GM12878 (cell line): ENCODE measurements at regions not wholly inside any gene's neighbourhood (a gene's known extent, or its start where the extent isn't known, plus 50 kb on each side); places are given as distances from the start of the nearest gene placed in this dataset.

Source experiments
- ATAC-seq: fragments of 200-7000 bp; cut with Tn5 transposase; 3 replicates; pipeline ENCODE4 v1.9.1; 2020; ENCODE audit warnings: mild to moderate bottlenecking, moderate library complexity
- BruUV-seq: library from RNA; stranded (reverse); fragments of 400-500 nt; replicated peaks from 2 replicates; lab custom pipeline; 2021; lab: Mats Ljungman, UMichigan
- CTCF ChIA-PET: fragments of 300-600 bp; sonication (Branson Sonifier 250); formaldehyde crosslinking; extraction: SDS; loops from one replicate; lab custom pipeline; 2021; ENCODE audit warnings: inconsistent platforms; lab: Yijun Ruan, JAX
- POLR2A ChIA-PET: fragments of 350-600 bp; formaldehyde crosslinking; extraction: SDS; loops from one replicate; lab custom pipeline; 2021; ENCODE audit warnings: inconsistent platforms; lab: Charles Lee
- RAD21 ChIA-PET: fragments of 300-600 bp; sonication (Branson Sonifier 250); formaldehyde crosslinking; loops from one replicate; lab custom pipeline; 2023; ENCODE audit warnings: antibody characterized with exemption; ENCODE audit not compliant: unreplicated experiment; lab: Charles Lee
- SMC1A ChIA-PET: fragments of 300-600 bp; sonication (Branson Sonifier 250); formaldehyde crosslinking; loops from one replicate; lab custom pipeline; 2023; ENCODE audit not compliant: unreplicated experiment, uncharacterized antibody; lab: Charles Lee
- DNase-seq: peaks from one replicate; pipeline ENCODE4 v3.0.0-alpha.2; 2011; ENCODE audit warnings: low read depth, low spot score
- FAIRE-seq: peaks from 3 replicates; lab custom pipeline; 2011; peaks lifted over from hg19 to GRCh38; lab: Jason Lieb, UNC
- H2AFZ ChIP-seq: 2 replicates; pipeline ENCODE4 v1.6.0; 2011; ENCODE audit warnings: low read depth, low read length, control low read depth; ENCODE audit not compliant: control insufficient read depth
- H3K27ac ChIP-seq: 2 replicates; pipeline ENCODE4 v1.5.1; 2011; ENCODE audit warnings: control low read depth; ENCODE audit not compliant: control insufficient read depth, insufficient read depth
- H3K27me3 ChIP-seq, 2 experiments: replicated peaks in 1 of 2; 2 replicates each; pipeline versions ENCODE4 v1.6.0 to v1.6.1; 2011; ENCODE audit warnings: low read length in 1 of 2; ENCODE audit not compliant: control insufficient read depth in 2 of 2, insufficient read depth in 2 of 2
- H3K36me3 ChIP-seq, 2 experiments: 2 replicates each; pipeline ENCODE4 v1.5.1; 2011; ENCODE audit warnings: low read length in 1 of 2; ENCODE audit not compliant: control insufficient read depth in 2 of 2, insufficient read depth in 2 of 2
- H3K4me1 ChIP-seq: 2 replicates; pipeline ENCODE4 v1.6.1; 2011; ENCODE audit warnings: mild to moderate bottlenecking, low read length, moderate library complexity, mixed read lengths; ENCODE audit not compliant: control insufficient read depth, insufficient read depth
- H3K4me2 ChIP-seq: 2 replicates; pipeline ENCODE4 v1.6.0; 2011; ENCODE audit warnings: control low read depth; ENCODE audit not compliant: control insufficient read depth, insufficient read depth
- H3K4me3 ChIP-seq: fragments of 200-600 bp; sonication (generic); 2 replicates; pipeline ENCODE4 v1.5.1; 2016
- H3K79me2 ChIP-seq: 2 replicates; pipeline ENCODE4 v1.6.0; 2011; ENCODE audit warnings: low read length; ENCODE audit not compliant: control insufficient read depth, insufficient read depth
- H3K9ac ChIP-seq: 2 replicates; pipeline ENCODE4 v1.8.0; 2011; ENCODE audit warnings: low read length, control low read depth, mixed read lengths; ENCODE audit not compliant: control insufficient read depth, insufficient read depth
- H3K9me3 ChIP-seq: replicated peaks from 3 replicates; pipeline ENCODE4 v1.5.1; 2011; ENCODE audit warnings: mild to moderate bottlenecking, low read length; ENCODE audit not compliant: control insufficient read depth, insufficient read depth
- H4K20me1 ChIP-seq: 2 replicates; pipeline ENCODE4 v1.6.0; 2011; ENCODE audit not compliant: control insufficient read depth, insufficient read depth
- BCL11A ChIP-seq: IDR thresholded peaks from 2 replicates; pipeline ENCODE4 v1.6.1; 2011; ENCODE audit warnings: low read depth, low read length
- ETV6 ChIP-seq, 2 experiments: fragments of 450-650 bp in 1 of 2; IDR thresholded peaks in 1 of 2; conservative IDR thresholded peaks in 1 of 2; 2 replicates each; pipeline ENCODE4 v1.6.1; 2014; ENCODE audit warnings: antibody characterized with exemption in 1 of 2, borderline replicate concordance in 1 of 2, low read depth in 1 of 2, mild to moderate bottlenecking in 1 of 2, moderate library complexity in 1 of 2
- HDGF ChIP-seq: fragments of 450-650 bp; IDR thresholded peaks from 2 replicates; pipeline ENCODE4 v1.6.1; 2016; ENCODE audit warnings: antibody characterized with exemption
- MTA2 ChIP-seq: fragments of 450-650 bp; IDR thresholded peaks from 2 replicates; pipeline ENCODE4 v1.6.1; 2016; ENCODE audit warnings: low read depth, mild to moderate bottlenecking, moderate library complexity
- NR2F1 ChIP-seq: fragments of 450-650 bp; conservative IDR thresholded peaks from 2 replicates; pipeline ENCODE4 v1.6.1; 2017; ENCODE audit warnings: mild to moderate bottlenecking
- NRF1 ChIP-seq: conservative IDR thresholded peaks from 2 replicates; pipeline ENCODE4 v1.6.1; 2011; ENCODE audit warnings: mild to moderate bottlenecking, low read depth, low read length, improper control_type of control experiment
- POLR2A ChIP-seq: IDR thresholded peaks from 2 replicates; pipeline ENCODE4 v1.6.1; 2011; ENCODE audit warnings: low read depth, mild to moderate bottlenecking, low read length
- POU2F2 ChIP-seq: IDR thresholded peaks from 3 replicates; pipeline ENCODE4 v1.6.1; 2011; ENCODE audit warnings: low read depth, mild to moderate bottlenecking, low read length, borderline replicate concordance
- RELA ChIP-seq: fragments of 450-650 bp; IDR thresholded peaks from 2 replicates; pipeline ENCODE4 v1.8.0; 2014; ENCODE audit warnings: borderline replicate concordance; ENCODE audit not compliant: partially characterized antibody
- RFX5 ChIP-seq: IDR thresholded peaks from 2 replicates; pipeline ENCODE4 v1.6.1; 2011; ENCODE audit warnings: low read depth, low read length, improper control_type of control experiment
- SRF ChIP-seq, 2 experiments: IDR thresholded peaks; 2 replicates each; pipeline ENCODE4 v1.6.1; 2011; ENCODE audit warnings: low read depth in 2 of 2, low read length in 2 of 2, mild to moderate bottlenecking in 1 of 2, moderate library complexity in 1 of 2
- STAT3 ChIP-seq: IDR thresholded peaks from 2 replicates; pipeline ENCODE4 v1.6.1; 2011; ENCODE audit warnings: low read depth, low read length, improper control_type of control experiment
- ZNF274 ChIP-seq: IDR thresholded peaks from one replicate; pipeline ENCODE4 v1.8.0; 2011; ENCODE audit not compliant: insufficient read length, insufficient read depth
- ZNF687 ChIP-seq: fragments of 450-650 bp; IDR thresholded peaks from 2 replicates; pipeline ENCODE4 v1.6.1; 2017; ENCODE audit warnings: mild to moderate bottlenecking, moderate library complexity
- WGBS: methylation state at CpG from one replicate; pipeline ENCODE4 v1.1.6; 2016; ENCODE audit warnings: low lambda C conversion rate; ENCODE audit not compliant: insufficient replicate concordance, insufficient coverage; ENCODE audit errors: missing lambda C conversion rate; 5-methylcytosine and 5-hydroxymethylcytosine counted together
- in situ Hi-C: fragments of 300-500 bp; cut with MboI; formaldehyde crosslinking; loops from 9 replicates; pipeline ENCODE4 v1.14.3; 2018; ENCODE audit warnings: mixed read lengths
- intact Hi-C: fragments of 100-400 bp; cut with micrococcal nuclease; formaldehyde crosslinking; loops from one replicate; pipeline ENCODE4 v1.14.2; 2022; ENCODE audit not compliant: unreplicated experiment
- TF ChIP-seq, protein P1 (sequence below): IDR thresholded peaks from 2 replicates; pipeline ENCODE4 v1.6.1; 2012; ENCODE audit warnings: mild to moderate bottlenecking, low read depth, low read length
- TF ChIP-seq, protein P2 (sequence below): IDR thresholded peaks from 2 replicates; pipeline ENCODE4 v1.6.1; 2011; ENCODE audit warnings: low read depth, mild to moderate bottlenecking, low read length, moderate library complexity, borderline replicate concordance; ENCODE audit errors: extremely low read depth
- TF ChIP-seq, protein P3 (sequence below): IDR thresholded peaks from 2 replicates; pipeline ENCODE4 v1.6.1; 2011; ENCODE audit warnings: borderline replicate concordance, low read depth, mild to moderate bottlenecking, moderate library complexity, mixed read lengths, low read length; ENCODE audit not compliant: insufficient read depth; ENCODE audit errors: extremely low read length

DNA sequence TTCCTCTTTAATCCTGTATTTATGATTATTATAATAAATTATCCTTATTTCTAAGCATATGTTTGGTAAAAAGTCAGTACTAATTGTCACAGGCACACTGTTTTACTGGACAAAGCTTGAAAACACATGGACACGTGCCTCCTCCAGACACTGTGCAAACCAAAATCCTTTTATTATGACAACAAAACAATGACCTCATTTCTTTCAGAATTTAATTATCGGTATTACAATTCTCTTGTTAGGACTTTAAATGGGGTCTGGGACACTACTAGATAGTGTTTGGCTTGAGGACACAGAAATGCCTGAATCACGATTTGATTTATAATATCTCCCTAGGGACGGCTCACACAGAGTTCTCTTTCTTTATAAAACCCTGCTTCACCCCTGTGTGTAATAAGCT is 107.3 kb upstream of the IGSF10 start (continued):
- TF ChIP-seq, protein P1, sequence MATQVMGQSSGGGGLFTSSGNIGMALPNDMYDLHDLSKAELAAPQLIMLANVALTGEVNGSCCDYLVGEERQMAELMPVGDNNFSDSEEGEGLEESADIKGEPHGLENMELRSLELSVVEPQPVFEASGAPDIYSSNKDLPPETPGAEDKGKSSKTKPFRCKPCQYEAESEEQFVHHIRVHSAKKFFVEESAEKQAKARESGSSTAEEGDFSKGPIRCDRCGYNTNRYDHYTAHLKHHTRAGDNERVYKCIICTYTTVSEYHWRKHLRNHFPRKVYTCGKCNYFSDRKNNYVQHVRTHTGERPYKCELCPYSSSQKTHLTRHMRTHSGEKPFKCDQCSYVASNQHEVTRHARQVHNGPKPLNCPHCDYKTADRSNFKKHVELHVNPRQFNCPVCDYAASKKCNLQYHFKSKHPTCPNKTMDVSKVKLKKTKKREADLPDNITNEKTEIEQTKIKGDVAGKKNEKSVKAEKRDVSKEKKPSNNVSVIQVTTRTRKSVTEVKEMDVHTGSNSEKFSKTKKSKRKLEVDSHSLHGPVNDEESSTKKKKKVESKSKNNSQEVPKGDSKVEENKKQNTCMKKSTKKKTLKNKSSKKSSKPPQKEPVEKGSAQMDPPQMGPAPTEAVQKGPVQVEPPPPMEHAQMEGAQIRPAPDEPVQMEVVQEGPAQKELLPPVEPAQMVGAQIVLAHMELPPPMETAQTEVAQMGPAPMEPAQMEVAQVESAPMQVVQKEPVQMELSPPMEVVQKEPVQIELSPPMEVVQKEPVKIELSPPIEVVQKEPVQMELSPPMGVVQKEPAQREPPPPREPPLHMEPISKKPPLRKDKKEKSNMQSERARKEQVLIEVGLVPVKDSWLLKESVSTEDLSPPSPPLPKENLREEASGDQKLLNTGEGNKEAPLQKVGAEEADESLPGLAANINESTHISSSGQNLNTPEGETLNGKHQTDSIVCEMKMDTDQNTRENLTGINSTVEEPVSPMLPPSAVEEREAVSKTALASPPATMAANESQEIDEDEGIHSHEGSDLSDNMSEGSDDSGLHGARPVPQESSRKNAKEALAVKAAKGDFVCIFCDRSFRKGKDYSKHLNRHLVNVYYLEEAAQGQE: no peak
- TF ChIP-seq POLR2A (no peak), ZNF274 (no peak), HDGF (no peak)
- TF ChIP-seq, protein P2, sequence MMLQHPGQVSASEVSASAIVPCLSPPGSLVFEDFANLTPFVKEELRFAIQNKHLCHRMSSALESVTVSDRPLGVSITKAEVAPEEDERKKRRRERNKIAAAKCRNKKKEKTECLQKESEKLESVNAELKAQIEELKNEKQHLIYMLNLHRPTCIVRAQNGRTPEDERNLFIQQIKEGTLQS: no peak
- TF ChIP-seq, all 136 proteins: peak for 0

GRCh38 chr3:151567477-151567876 is 106.6 kb upstream of the IGSF10 start:
- Histone ChIP-seq H4K20me1 (no peaks in the 10 kb centered on the region), H3K9me3 (no peaks in the 10 kb centered on the region), H3K27me3 (no peaks in the 10 kb centered on the region), H2AFZ (no peak overlapping the region), H3K9ac (no peak overlapping the region), H3K4me3 (no peak overlapping the region), H3K27ac (no peak overlapping the region), H3K36me3 (no peaks in the 10 kb centered on the region), H3K4me1 (no peaks in the 10 kb centered on the region), H3K79me2 (no peaks in the 10 kb centered on the region), H3K4me2 (no peak overlapping the region)
- ATAC-seq (no peak), FAIRE-seq (no peak), DNase-seq (no peak)
- POLR2A ChIA-PET: no interaction called here
- in situ Hi-C loops: no loop called here
- CTCF ChIA-PET: no interaction called here
- SMC1A ChIA-PET: no interaction called here
- intact Hi-C loops: no loop called here
- RAD21 ChIA-PET: no interaction called here
- WGBS: 15% methylated on average over 2 of the region's 2 CpGs
- BruUV-seq: no TSS peak
- no peak for TF ChIP-seq POU2F2
- no peak for TF ChIP-seq NR2F1
- no peak for TF ChIP-seq MTA2
- no peak for TF ChIP-seq ZNF687
- no peak for TF ChIP-seq RFX5
- TF ChIP-seq, protein P3, sequence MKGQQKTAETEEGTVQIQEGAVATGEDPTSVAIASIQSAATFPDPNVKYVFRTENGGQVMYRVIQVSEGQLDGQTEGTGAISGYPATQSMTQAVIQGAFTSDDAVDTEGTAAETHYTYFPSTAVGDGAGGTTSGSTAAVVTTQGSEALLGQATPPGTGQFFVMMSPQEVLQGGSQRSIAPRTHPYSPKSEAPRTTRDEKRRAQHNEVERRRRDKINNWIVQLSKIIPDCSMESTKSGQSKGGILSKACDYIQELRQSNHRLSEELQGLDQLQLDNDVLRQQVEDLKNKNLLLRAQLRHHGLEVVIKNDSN: no peak
- TF ChIP-seq SRF (IDR thresholded peaks at IDR 0.05; ENCODE audit: low read depth in 2 of 2, low read length in 2 of 2): no peak
- TF ChIP-seq ETV6 (conservative IDR thresholded peaks at IDR 0.05 in 1 of 2, IDR thresholded peaks at IDR 0.05 in 1 of 2; ENCODE audit: borderline replicate concordance in 1 of 2, low read depth in 1 of 2): no peak
- TF ChIP-seq BCL11A: no peak
- no peak for TF ChIP-seq NRF1
- TF ChIP-seq RELA: no peak
- no peak for TF ChIP-seq STAT3
